ENCODE measurements at regions not wholly inside any gene's neighbourhood (a gene's known extent, or its start where the extent isn't known, plus 50 kb on each side); places are given as distances from the start of the nearest gene placed in this dataset.

DNA sequence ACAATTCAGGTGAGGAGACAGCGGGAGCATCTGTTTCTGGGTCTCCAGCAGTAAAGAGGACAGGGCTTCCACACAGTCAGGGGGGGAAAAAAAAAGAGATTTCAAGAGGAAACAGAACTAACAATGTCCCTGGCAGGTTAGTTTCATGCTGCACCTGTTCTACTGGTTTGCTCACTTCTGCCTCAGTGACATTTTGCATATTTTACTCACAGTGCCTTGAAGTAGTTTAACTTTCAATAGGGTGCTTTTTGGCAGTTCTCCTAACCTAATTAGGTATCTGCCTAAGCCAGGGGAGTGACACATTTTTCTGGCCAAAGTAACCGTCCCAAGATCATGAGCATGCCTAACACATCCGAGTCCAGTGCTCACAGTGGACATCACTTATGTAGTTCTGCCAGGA, 109.0 kb upstream of the ALK start:
- H3K4me3 ChIP-seq (ENCODE audit: low read length): no peak overlapping the region
- no peak overlapping the region for H3K27ac ChIP-seq (ENCODE audit: low read depth, low read length)
- no peak overlapping the region for H3K9ac ChIP-seq (ENCODE audit: low read length)
- H3K27me3 ChIP-seq (ENCODE audit: control insufficient read depth, insufficient read depth, low read length): no peaks in the 10 kb centered on the region
- no peaks in the 10 kb centered on the region for H3K36me3 ChIP-seq (ENCODE audit: control insufficient read depth, insufficient read depth, low read length)
- H3K4me1 ChIP-seq (ENCODE audit: control insufficient read depth, insufficient read depth, low read length): no peaks in the 10 kb centered on the region

DNA sequence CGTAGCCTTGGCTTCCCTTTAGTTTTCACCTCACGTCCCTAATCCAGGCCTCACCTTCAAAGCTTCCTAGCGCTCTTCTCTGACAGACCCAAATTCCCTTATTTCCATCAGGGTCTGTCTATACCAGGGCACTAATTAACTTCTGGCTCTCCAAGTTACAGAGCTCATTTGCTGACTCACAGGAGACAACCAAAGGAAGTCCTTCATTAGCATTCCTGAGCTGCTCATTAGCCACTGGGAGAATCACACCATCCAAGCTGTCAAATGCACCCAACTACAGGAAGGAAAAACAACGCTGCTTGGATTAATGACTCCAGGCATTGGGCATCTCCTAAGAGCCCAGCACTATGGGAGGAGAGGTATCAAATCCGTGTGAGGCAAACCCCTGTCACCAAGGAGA, 109.8 kb upstream of the ALK start:
- H3K27ac ChIP-seq (ENCODE audit: low read depth, low read length): no peak overlapping the region
- H3K9ac ChIP-seq (ENCODE audit: low read length): no peak overlapping the region
- no peaks in the 10 kb centered on the region for H3K4me1 ChIP-seq (ENCODE audit: control insufficient read depth, insufficient read depth, low read length)
- no peak overlapping the region for H3K4me3 ChIP-seq (ENCODE audit: low read length)
- H3K36me3 ChIP-seq (ENCODE audit: control insufficient read depth, insufficient read depth, low read length): no peaks in the 10 kb centered on the region
- no peaks in the 10 kb centered on the region for H3K27me3 ChIP-seq (ENCODE audit: control insufficient read depth, insufficient read depth, low read length)

GRCh38 chr2:30034052-30034775, 112.6 kb upstream of the YPEL5 start:
- Histone ChIP-seq H3K9ac (ENCODE audit: low read length) (no peak overlapping the region), H3K36me3 (ENCODE audit: control insufficient read depth, insufficient read depth, low read length) (no peaks in the 10 kb centered on the region), H3K27me3 (ENCODE audit: control insufficient read depth, insufficient read depth, low read length) (no peaks in the 10 kb centered on the region), H3K4me3 (ENCODE audit: low read length) (no peak overlapping the region), H3K27ac (ENCODE audit: low read depth, low read length) (no peak overlapping the region), H3K4me1 (ENCODE audit: control insufficient read depth, insufficient read depth, low read length) (no peaks in the 10 kb centered on the region)

DNA sequence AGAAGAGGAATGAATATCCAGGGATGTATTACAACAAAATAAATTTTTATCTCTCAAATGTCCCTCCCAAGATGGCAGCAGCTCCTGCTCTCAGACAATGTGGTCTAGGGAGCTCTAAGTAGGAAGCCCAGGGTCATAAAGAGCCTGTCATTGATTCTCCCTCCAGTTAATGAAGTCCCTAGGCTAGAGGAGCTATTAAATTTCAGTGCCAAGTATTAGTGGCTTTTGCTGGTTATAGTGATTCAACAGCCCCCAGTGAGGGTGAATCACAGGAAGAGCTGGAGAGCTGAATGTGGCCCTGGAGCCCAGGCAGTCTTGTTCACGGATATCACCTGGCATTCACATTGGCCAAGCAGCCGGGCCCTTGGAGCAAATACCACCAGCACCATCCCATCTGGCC, 109.8 kb upstream of the YPEL5 start:
- Histone ChIP-seq H3K36me3 (ENCODE audit: control insufficient read depth, insufficient read depth, low read length) (no peaks in the 10 kb centered on the region), H3K27me3 (ENCODE audit: control insufficient read depth, insufficient read depth, low read length) (no peaks in the 10 kb centered on the region), H3K4me1 (ENCODE audit: control insufficient read depth, insufficient read depth, low read length) (no peaks in the 10 kb centered on the region), H3K27ac (ENCODE audit: low read depth, low read length) (no peak overlapping the region), H3K4me3 (ENCODE audit: low read length) (no peak overlapping the region), H3K9ac (ENCODE audit: low read length) (no peak overlapping the region)

DNA sequence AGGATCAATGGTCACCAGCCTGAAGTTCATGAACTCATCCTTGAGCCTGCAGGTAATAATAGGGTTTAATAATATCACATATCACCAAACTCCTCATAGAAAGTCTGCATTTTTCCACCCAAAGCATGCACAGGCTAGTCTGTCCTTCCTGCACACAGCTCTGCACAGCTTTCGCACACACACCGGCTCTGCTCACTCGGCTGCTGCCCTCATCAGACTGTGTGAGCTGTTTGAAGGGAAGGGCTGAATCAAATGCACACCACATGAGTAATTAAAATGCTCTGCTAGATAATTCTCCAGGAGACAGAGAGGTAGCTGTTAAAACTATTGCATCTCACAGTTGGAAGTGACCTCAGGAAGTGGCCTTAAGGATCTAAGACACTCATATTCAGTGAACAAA, 108.4 kb upstream of the YPEL5 start:
- Histone ChIP-seq H3K4me1 (ENCODE audit: control insufficient read depth, insufficient read depth, low read length) (no peaks in the 10 kb centered on the region), H3K27ac (ENCODE audit: low read depth, low read length) (no peak overlapping the region), H3K27me3 (ENCODE audit: control insufficient read depth, insufficient read depth, low read length) (no peaks in the 10 kb centered on the region), H3K9ac (ENCODE audit: low read length) (no peak overlapping the region), H3K4me3 (ENCODE audit: low read length) (no peak overlapping the region), H3K36me3 (ENCODE audit: control insufficient read depth, insufficient read depth, low read length) (no peaks in the 10 kb centered on the region)

DNA sequence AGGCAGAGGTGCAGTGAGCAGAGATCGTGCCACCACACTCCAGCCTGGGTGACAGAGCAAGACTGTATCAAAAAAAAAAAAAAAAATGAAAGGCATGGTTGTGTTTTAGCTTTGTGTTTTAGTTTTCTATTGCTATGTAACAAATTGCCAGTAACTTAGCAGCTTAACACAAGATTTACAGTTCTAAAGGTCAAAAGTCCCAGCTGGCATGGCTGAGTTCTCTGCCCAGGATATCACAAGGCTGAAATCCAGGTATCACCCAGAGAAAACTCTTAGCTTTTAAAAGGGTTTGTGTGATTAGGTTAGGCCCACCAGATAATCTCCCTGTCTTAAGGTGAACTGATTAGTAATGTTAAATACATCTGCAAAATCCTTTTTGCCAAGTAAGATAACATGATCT, 107.7 kb upstream of the YPEL5 start:
- Histone ChIP-seq H3K4me3 (ENCODE audit: low read length) (no peak overlapping the region), H3K4me1 (ENCODE audit: control insufficient read depth, insufficient read depth, low read length) (no peaks in the 10 kb centered on the region), H3K27ac (ENCODE audit: low read depth, low read length) (no peak overlapping the region), H3K36me3 (ENCODE audit: control insufficient read depth, insufficient read depth, low read length) (no peaks in the 10 kb centered on the region), H3K27me3 (ENCODE audit: control insufficient read depth, insufficient read depth, low read length) (no peaks in the 10 kb centered on the region), H3K9ac (ENCODE audit: low read length) (no peak overlapping the region)

DNA sequence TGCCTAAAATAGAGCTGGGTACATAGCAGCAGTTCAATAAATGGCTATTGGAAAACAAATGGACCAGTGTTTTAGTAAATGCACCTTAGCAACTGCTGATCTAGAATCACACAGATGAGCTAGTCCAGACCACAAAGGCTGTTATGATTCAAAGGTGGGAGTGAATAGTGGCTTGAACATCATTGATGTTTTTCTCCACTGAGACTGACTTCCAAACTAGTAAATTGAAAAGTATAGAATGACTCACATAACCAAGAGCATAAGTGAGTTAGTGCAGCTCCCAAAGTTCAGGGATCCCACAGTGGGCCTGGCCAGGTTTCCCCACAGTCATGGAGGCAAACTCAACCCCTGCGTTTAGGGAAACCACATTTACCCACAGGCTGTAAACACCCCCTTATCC, 106.7 kb upstream of the YPEL5 start:
- no peak overlapping the region for H3K9ac ChIP-seq (ENCODE audit: low read length)
- no peaks in the 10 kb centered on the region for H3K4me1 ChIP-seq (ENCODE audit: control insufficient read depth, insufficient read depth, low read length)
- H3K4me3 ChIP-seq (ENCODE audit: low read length): no peak overlapping the region
- H3K27me3 ChIP-seq (ENCODE audit: control insufficient read depth, insufficient read depth, low read length): no peaks in the 10 kb centered on the region
- H3K36me3 ChIP-seq (ENCODE audit: control insufficient read depth, insufficient read depth, low read length): no peaks in the 10 kb centered on the region
- no peak overlapping the region for H3K27ac ChIP-seq (ENCODE audit: low read depth, low read length)

- no peak overlapping the region for H3K4me3 ChIP-seq (ENCODE audit: low read length)
- H3K4me1 ChIP-seq (ENCODE audit: control insufficient read depth, insufficient read depth, low read length): no peaks in the 10 kb centered on the region
- no peaks in the 10 kb centered on the region for H3K36me3 ChIP-seq (ENCODE audit: control insufficient read depth, insufficient read depth, low read length)
- H3K27ac ChIP-seq (ENCODE audit: low read depth, low read length): no peak overlapping the region
- no peaks in the 10 kb centered on the region for H3K27me3 ChIP-seq (ENCODE audit: control insufficient read depth, insufficient read depth, low read length)
- no peak overlapping the region for H3K9ac ChIP-seq (ENCODE audit: low read length)
Observed at GRCh38 chr2:30041884-30042283, 104.9 kb upstream of the YPEL5 start.

GRCh38 chr2:30046396-30046795, 100.4 kb upstream of the YPEL5 start:
- Histone ChIP-seq H3K9ac (ENCODE audit: low read length) (no peak overlapping the region), H3K36me3 (ENCODE audit: control insufficient read depth, insufficient read depth, low read length) (no peaks in the 10 kb centered on the region), H3K27ac (ENCODE audit: low read depth, low read length) (no peak overlapping the region), H3K4me3 (ENCODE audit: low read length) (no peak overlapping the region), H3K4me1 (ENCODE audit: control insufficient read depth, insufficient read depth, low read length) (no peaks in the 10 kb centered on the region), H3K27me3 (ENCODE audit: control insufficient read depth, insufficient read depth, low read length) (no peaks in the 10 kb centered on the region)

GRCh38 chr2:30046979-30047378, 99.8 kb upstream of the YPEL5 start:
- Histone ChIP-seq H3K36me3 (ENCODE audit: control insufficient read depth, insufficient read depth, low read length) (no peaks in the 10 kb centered on the region), H3K4me3 (ENCODE audit: low read length) (no peak overlapping the region), H3K4me1 (ENCODE audit: control insufficient read depth, insufficient read depth, low read length) (no peaks in the 10 kb centered on the region), H3K9ac (ENCODE audit: low read length) (no peak overlapping the region), H3K27me3 (ENCODE audit: control insufficient read depth, insufficient read depth, low read length) (no peaks in the 10 kb centered on the region), H3K27ac (ENCODE audit: low read depth, low read length) (no peak overlapping the region)

- no peaks in the 10 kb centered on the region for H3K36me3 ChIP-seq (ENCODE audit: control insufficient read depth, insufficient read depth, low read length)
- no peak overlapping the region for H3K27ac ChIP-seq (ENCODE audit: low read depth, low read length)
- H3K27me3 ChIP-seq (ENCODE audit: control insufficient read depth, insufficient read depth, low read length): no peaks in the 10 kb centered on the region
- no peaks in the 10 kb centered on the region for H3K4me1 ChIP-seq (ENCODE audit: control insufficient read depth, insufficient read depth, low read length)
- no peak overlapping the region for H3K9ac ChIP-seq (ENCODE audit: low read length)
- H3K4me3 ChIP-seq (ENCODE audit: low read length): no peak overlapping the region
Observed at GRCh38 chr2:30048636-30049175, 98.1 kb upstream of the YPEL5 start.

GRCh38 chr2:30055548-30055947, 91.3 kb upstream of the YPEL5 start:
- H3K36me3 ChIP-seq (ENCODE audit: control insufficient read depth, insufficient read depth, low read length): no peaks in the 10 kb centered on the region
- no peak overlapping the region for H3K4me3 ChIP-seq (ENCODE audit: low read length)
- no peaks in the 10 kb centered on the region for H3K4me1 ChIP-seq (ENCODE audit: control insufficient read depth, insufficient read depth, low read length)
- no peak overlapping the region for H3K27ac ChIP-seq (ENCODE audit: low read depth, low read length)
- H3K27me3 ChIP-seq (ENCODE audit: control insufficient read depth, insufficient read depth, low read length): no peaks in the 10 kb centered on the region
- H3K9ac ChIP-seq (ENCODE audit: low read length): no peak overlapping the region

DNA sequence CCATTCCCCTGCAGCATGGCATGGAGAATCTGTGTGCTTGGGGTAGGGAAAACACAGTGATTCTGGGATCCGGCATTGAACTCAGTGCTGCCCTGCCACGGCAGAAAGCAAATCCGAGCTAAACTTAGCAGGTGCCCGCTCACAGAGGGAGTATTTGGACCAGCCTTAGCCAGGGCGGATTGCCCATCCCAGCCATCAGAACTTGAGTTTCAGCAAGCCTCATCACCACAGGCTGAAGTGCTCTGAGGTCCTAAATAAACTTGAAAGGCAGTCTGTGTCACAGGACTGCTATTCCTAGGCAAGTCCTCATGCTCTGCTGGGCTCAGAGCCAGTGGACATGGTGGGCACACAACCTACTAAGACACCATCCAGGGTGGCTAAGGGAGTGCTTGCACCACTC, 86.2 kb upstream of the YPEL5 start:
- no peaks in the 10 kb centered on the region for H3K27me3 ChIP-seq (ENCODE audit: control insufficient read depth, insufficient read depth, low read length)
- H3K36me3 ChIP-seq (ENCODE audit: control insufficient read depth, insufficient read depth, low read length): no peaks in the 10 kb centered on the region
- H3K27ac ChIP-seq (ENCODE audit: low read depth, low read length): no peak overlapping the region
- no peaks in the 10 kb centered on the region for H3K4me1 ChIP-seq (ENCODE audit: control insufficient read depth, insufficient read depth, low read length)
- H3K9ac ChIP-seq (ENCODE audit: low read length): no peak overlapping the region
- H3K4me3 ChIP-seq (ENCODE audit: low read length): no peak overlapping the region

Data from rectal smooth muscle tissue (tissue), 1 donor.